ENCODE measurements at regions not wholly inside any gene's neighbourhood (a gene's known extent, or its start where the extent isn't known, plus 50 kb on each side); places are given as distances from the start of the nearest gene placed in this dataset.

DNA sequence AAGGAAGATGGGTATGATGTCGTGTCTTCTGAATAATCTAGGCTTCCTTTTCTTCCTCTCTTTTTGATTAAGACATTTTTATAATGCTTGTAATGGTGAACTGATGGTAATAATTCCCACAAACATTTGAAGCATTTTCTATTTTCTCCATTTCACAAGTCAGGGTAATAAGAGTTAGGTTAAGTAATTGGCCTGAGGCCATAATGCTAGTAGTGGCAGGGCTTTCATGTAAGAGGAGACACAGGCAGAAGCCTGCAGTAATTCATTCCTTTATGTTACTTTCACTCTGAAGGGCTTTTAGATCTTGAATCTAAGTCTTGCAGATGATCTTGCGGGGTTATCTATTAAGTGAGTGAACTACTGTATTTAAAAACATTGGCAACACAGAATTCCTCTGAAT is 374.9 kb downstream of the MAT2B start:
- Histone ChIP-seq H3K4me1 (no peaks in the 10 kb centered on the region), H3K27me3 (no peaks in the 10 kb centered on the region), H3K4me3 (no peak overlapping the region), H3K9me3 (no peaks in the 10 kb centered on the region), H3K36me3 (replicated peaks in 1 of 2; ENCODE audit: insufficient read depth in 1 of 2, low read depth in 2 of 2) (no peaks in the 10 kb centered on the region), H3K27ac (no peak overlapping the region)
- no peak for ATAC-seq
- WGBS, 2 donors: 51 to 69% methylated on average over 2 of the region's 2 CpGs
- intact Hi-C loops (cut with DNase I): no loop called here
- no peak for DNase-seq
- TF ChIP-seq, protein P1, sequence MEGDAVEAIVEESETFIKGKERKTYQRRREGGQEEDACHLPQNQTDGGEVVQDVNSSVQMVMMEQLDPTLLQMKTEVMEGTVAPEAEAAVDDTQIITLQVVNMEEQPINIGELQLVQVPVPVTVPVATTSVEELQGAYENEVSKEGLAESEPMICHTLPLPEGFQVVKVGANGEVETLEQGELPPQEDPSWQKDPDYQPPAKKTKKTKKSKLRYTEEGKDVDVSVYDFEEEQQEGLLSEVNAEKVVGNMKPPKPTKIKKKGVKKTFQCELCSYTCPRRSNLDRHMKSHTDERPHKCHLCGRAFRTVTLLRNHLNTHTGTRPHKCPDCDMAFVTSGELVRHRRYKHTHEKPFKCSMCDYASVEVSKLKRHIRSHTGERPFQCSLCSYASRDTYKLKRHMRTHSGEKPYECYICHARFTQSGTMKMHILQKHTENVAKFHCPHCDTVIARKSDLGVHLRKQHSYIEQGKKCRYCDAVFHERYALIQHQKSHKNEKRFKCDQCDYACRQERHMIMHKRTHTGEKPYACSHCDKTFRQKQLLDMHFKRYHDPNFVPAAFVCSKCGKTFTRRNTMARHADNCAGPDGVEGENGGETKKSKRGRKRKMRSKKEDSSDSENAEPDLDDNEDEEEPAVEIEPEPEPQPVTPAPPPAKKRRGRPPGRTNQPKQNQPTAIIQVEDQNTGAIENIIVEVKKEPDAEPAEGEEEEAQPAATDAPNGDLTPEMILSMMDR (IDR thresholded peaks at IDR 0.05): no peak
- TF ChIP-seq POLR2A (IDR thresholded peaks at IDR 0.05): no peak

DNA sequence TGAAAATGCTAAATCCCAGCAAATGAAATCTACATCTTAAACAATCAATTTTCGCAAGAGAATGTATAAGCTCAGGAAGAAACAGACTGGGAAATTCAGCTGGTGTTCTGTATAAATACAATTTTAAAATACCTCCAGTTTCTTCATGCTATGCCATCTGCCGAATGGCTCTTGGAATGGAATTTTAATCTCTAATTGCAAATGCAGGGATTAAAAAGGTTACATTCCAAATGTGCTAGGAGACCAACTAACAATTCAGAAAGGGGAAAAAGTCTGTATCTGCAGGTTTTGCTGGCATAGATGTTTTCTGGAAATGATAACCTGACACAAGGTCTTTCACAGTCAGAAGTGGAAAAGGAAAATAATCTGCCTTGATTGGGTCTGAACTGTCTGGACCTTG is 379.7 kb downstream of the MAT2B start:
- intact Hi-C loops (cut with DNase I): no loop called here
- Histone ChIP-seq H3K36me3 (replicated peaks in 1 of 2; ENCODE audit: insufficient read depth in 1 of 2, low read depth in 2 of 2) (no peaks in the 10 kb centered on the region), H3K4me1 (no peaks in the 10 kb centered on the region), H3K4me3 (no peak overlapping the region), H3K27me3 (no peaks in the 10 kb centered on the region), H3K9me3 (no peaks in the 10 kb centered on the region), H3K27ac (no peak overlapping the region)
- ATAC-seq: no peak
- 42 to 59% methylated on average over 2 of the region's 2 CpGs for WGBS, 2 donors
- DNase-seq: no peak
- TF ChIP-seq, protein P1 (IDR thresholded peaks at IDR 0.05): no peak
- TF ChIP-seq POLR2A (IDR thresholded peaks at IDR 0.05): no peak

DNA sequence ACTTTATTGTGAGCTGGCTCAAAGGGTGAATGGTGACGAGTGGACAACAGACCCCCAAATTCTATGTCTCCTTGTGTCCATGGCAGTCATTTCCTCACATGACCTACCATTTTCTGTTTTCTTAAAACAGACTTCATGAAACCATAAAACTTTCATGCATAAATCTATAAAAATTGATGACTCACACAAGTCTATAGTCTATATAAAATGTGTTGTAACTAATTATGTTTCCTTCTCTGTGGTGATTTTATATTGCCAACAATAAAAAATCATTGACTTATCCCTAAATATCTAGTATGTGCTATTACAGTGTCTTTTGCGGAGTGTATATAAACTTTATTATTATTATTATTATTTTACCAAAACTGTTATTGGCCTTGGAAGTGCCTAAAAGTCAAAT is 382.4 kb downstream of the MAT2B start:
- DNase-seq (no peak), ATAC-seq (no peak)
- WGBS, 2 donors: 37 to 49% methylated on average over 2 of the region's 2 CpGs
- H3K9me3 ChIP-seq: no peaks in the 10 kb centered on the region
- TF ChIP-seq POLR2A (IDR thresholded peaks at IDR 0.05): no peak
- TF ChIP-seq, protein P1 (IDR thresholded peaks at IDR 0.05): no peak
- H3K4me1 ChIP-seq: no peaks in the 10 kb centered on the region
- no peaks in the 10 kb centered on the region for H3K36me3 ChIP-seq (replicated peaks in 1 of 2; ENCODE audit: insufficient read depth in 1 of 2, low read depth in 2 of 2)
- H3K27me3 ChIP-seq: no peaks in the 10 kb centered on the region
- intact Hi-C loops (cut with DNase I): no loop called here
- H3K4me3 ChIP-seq: no peak overlapping the region
- no peak overlapping the region for H3K27ac ChIP-seq

DNA sequence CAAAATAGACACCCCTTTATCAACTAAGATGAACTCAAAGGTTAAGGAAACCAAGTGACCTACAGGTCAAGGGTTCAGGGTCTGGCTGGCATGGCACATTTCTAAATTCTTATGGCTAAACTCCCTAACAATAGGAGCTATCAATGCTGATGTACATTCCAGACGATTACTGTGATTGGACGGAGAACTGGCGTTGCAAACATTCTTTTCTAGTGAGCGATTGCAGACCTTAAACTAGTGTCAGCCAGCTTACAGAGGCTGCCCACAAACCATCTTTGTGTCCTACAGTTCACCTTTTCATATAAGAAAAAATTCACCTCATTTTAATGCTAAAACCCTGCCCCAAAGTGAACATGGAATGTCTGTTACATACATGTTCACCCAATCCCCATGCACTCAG is 382.9 kb downstream of the MAT2B start:
- ATAC-seq: no peak
- no peaks in the 10 kb centered on the region for H3K36me3 ChIP-seq (replicated peaks in 1 of 2; ENCODE audit: insufficient read depth in 1 of 2, low read depth in 2 of 2)
- TF ChIP-seq POLR2A (IDR thresholded peaks at IDR 0.05): no peak
- TF ChIP-seq, protein P1 (IDR thresholded peaks at IDR 0.05): no peak
- no peak overlapping the region for H3K27ac ChIP-seq
- intact Hi-C loops (cut with DNase I): no loop called here
- H3K4me3 ChIP-seq: no peak overlapping the region
- 36 to 59% methylated on average over 4 of the region's 4 CpGs for WGBS, 2 donors
- H3K9me3 ChIP-seq: no peaks in the 10 kb centered on the region
- no peaks in the 10 kb centered on the region for H3K4me1 ChIP-seq
- no peaks in the 10 kb centered on the region for H3K27me3 ChIP-seq
- no peak for DNase-seq

DNA sequence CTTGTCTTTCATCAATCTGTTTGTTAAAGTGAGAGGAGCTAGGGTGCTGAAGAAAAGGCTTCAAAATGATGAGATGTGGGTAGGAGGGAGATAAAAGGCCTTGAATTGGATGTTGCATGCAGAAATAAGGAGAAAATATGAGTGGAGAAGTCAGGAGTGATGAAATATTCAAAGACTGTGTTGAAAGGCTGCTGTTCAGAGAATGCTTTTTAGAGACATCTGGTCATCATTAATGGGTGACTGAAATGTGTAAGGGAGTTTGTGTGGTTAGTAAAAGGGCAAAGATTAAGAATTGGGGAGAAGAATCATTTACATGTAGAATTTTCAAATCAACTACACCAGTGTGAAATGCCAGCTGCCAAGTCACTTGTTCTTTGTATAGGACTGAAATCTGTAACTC is 383.9 kb downstream of the MAT2B start:
- no peaks in the 10 kb centered on the region for H3K9me3 ChIP-seq
- H3K4me1 ChIP-seq: no peaks in the 10 kb centered on the region
- no peak overlapping the region for H3K4me3 ChIP-seq
- intact Hi-C loops (cut with DNase I): no loop called here
- DNase-seq: no peak
- no peaks in the 10 kb centered on the region for H3K36me3 ChIP-seq (replicated peaks in 1 of 2; ENCODE audit: insufficient read depth in 1 of 2, low read depth in 2 of 2)
- no peak for TF ChIP-seq POLR2A (IDR thresholded peaks at IDR 0.05)
- TF ChIP-seq, protein P1 (IDR thresholded peaks at IDR 0.05): no peak
- no peak for ATAC-seq
- no peaks in the 10 kb centered on the region for H3K27me3 ChIP-seq
- H3K27ac ChIP-seq: no peak overlapping the region
